Iris pigment epithelial cell (primary cell): ENCODE measurements at regions not wholly inside any gene's neighbourhood (a gene's known extent, or its start where the extent isn't known, plus 50 kb on each side); places are given as distances from the start of the nearest gene placed in this dataset.

Source experiments
- DNase-seq: peaks from one replicate; pipeline ENCODE4 v3.0.0-alpha.2; 2011; ENCODE audit warnings: low read depth

GRCh38 chr6:138692058-138692977 is 81.3 kb upstream of the CCDC28A start:
- peak; percentile 65 for DNase-seq

DNA sequence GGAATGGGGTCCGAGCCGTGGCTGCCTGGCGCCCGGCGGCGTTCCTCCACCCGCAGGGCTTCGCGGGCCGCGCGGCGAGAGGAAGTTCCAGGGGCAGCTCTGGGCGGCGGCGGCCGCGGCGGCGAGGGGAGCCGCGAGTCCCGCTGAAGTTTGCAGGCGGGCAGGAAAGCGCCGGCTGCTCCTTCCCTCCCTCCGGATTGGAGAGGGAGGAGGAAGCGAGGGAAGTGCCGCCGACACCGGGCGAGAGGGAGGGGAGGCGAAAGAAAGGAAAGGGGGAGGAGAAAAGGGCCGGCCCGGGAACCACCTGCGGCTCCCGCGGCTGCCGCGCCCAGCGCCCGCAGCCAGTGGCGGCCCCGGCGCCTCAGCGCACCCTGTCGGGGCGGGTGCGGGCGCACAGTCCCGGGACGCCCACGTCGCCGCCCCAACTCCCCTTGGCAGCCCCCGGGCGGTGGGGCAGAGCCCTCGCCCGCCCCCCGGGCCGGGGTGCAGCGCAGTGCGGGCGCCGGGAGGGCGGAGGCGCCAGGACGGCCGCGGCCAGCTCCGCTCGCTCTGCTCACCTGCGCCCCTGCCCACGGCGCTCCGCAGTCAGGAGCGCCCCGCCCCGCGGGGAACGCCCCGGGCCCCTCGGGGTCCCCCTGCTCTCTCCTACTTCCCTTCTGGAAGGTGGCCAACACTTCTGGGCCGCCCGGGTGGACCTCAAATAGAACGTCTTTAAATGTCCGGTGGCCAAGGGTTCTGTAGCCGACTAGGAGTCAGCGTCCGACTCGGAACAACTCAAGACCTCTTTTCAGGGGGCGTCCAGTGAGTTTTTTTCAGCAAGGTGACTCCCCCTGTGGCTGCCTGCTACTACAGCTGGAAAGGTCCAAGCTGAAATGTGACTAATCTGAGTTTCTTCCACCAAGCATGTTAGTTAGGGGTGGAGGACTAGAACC is 80.3 kb upstream of the CCDC28A start:
- peak; percentile 79 for DNase-seq

DNA sequence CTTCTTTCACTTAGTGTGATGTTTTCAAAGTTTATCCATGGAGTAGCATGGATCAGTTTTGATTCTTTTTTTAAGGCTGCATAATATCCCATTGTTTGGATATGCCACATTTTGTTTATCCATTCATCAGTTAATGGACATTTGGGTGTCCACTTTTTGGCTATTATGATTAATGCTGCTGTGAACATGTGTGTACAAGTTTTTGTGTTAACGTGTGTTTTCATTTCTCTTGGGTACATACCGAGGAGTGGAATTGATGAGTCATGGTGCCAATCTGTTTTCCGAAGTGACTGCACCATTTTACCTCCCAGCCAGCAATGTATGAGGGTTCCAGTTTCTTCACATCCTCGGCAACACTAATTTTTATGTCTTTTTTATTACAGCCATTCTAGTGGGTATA is 78.4 kb upstream of the CCDC28A start:
- peak; percentile 45 for DNase-seq

DNA sequence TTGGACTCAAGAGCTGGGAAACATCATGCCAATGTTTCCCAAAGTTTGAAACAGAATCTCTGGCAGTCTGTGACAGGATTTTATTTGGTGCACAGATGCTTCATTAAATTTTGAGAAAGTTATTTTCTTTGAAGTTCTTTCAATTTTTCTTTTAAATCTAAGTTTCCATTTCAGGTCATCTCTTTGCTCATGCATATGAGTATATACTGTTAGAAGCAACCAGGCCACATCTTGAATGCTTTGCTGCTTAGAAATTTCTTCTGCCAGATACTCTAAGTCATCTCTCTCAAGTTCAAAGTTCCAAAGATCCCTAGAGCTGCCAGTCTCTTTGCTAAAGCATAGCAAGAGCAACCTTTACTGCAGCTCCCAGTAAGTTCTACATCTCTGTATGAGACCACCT is 59.1 kb upstream of the CCDC28A start:
- no peak for DNase-seq

DNA sequence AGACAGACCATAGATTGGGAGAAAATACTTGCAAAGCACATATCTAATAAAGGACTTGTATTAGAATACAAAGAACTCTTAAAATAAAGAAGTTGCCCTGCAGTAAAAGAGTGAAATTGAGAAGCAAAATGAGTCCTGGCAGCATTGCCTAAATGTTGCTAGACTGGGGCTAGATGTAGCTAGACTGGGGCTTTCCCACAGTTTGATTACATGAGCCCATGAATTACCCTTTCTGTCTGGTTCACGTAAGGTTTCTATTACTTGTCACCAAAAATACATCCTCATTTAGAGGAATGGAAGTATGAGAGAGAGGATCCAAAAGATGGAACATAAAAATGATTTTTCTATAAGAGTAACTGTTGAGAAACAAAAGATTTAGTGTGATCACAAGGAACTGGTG is 57.6 kb upstream of the CCDC28A start:
- peak; percentile 25 for DNase-seq

- DNase-seq, result peak; percentile 56
These were observed 56.5 kb upstream of the CCDC28A start for GRCh38 chr6:138716971-138717665.

DNA sequence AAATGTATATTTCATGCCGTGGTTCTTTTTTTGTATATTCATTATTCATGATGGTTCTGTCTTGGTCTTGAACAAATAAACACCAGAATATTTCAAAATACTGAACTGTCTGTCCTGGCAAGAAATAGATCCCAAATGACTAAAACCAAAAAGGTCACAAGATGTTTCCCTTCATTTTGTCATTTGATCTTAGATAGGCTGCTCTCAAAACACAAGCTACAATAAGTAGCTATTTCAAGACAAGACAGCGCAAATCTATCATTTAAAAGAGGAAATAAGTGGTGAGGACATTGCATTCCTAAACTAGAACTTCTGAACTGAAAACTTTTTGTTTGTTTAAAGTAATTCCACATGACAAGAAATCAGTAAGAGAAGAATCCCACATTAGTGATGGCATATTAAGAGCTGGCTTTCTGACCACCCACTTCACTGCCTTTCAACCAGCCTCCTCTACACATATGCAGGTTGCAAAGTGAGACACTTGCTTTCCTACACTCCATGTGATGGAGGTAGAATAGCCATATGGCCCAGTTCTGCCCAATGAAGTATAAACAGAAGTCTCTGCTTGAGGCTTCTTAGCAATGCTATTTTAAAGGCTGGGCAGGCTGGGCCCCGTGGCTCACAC is 54.4 kb upstream of the CCDC28A start:
- peak; percentile 81 for DNase-seq

- no peak for DNase-seq
These were observed 53.8 kb upstream of the CCDC28A start for GRCh38 chr6:138719744-138720143.

DNA sequence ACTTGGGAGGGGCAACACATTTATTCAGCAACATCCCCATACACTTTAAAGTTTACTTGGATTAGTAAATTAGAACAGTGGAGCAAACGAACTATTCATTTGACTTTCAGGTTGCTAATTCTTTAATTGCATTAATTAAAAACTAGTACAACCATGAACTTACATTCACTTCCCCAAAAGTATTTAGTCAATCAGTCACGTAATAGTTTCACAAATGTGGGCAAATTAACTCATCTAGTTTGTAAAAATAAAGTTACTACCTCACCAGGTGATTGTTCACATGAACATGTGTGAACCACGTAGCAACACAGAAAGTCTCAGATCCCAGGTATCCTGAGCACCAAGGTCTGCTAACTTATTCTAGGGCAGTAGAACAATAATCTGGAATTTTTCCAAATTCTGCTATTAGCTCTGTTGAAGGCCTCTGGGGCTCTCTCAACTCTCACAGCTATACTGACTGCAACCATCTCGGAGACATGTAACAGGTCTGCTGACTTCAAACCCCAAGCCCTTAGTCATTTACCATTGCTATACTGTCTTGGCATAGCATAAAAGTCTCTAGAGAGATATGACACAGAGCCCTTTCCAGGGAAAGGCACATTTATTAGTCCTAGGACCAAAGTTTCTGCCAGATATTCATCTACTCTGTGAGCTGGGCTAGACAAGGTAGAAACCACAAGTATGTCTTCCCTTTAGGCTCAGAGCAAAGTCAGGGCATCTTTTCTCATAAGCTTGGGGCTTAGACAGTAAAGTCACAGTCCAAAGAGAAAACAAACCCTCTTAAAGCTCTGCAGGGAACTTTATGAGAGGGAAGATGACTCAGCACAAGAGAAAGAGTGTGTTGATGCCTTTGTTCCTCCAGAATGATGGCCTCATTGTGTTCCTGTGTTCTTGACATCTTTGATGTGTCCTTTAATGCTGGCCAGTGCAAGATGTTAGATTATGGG is 50.9 kb upstream of the CCDC28A start:
- DNase-seq, result peak; percentile 95
